GM18519 (cell line): ENCODE measurements at regions not wholly inside any gene's neighbourhood (a gene's known extent, or its start where the extent isn't known, plus 50 kb on each side); places are given as distances from the start of the nearest gene placed in this dataset.

Experiments
- ATAC-seq: cut with Tn5 transposase; IDR thresholded peaks from one replicate; pipeline ENCODE4 v1.9.1; 2021; ENCODE audit warnings: mild to moderate bottlenecking, moderate library complexity; ENCODE audit not compliant: unreplicated experiment, low FRiP score

DNA sequence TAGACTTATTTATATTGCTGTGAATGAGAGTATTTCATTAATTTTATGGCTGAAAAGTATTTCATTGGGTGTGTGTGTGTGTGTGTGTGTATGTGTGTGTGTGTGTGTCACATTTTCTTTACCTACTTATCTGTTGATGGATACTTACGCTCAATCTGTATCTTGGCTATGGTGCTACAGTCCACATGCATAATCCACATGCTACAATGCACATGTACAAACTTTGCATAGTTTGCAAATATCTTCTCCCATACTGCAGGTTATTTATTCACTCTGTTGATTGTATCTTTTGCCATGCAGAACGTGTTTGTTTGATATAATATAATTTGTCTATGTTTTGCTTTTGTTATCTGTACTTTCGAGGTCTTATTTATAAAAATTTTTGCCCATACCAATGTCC is 167.8 kb downstream of the RAB28 start:
- no peak for ATAC-seq

DNA sequence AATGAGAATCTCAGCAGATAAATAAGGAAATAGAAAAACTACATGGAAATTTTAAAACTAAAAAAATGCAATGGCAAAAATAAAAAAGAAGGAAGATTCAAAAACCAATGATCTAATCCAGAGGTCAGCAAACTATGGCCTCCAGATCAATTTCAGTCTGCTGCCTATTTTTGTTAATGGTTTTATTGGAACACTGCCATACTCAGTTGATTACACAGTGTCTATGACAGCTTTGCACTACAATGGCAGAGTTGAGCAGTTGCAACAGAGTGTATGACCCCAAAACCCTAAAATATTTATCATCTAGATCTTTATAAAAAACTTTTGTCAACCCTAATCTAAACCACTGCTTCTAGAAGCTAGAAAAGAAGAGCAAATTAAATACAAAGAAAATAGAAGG is 170.3 kb downstream of the RAB28 start:
- no peak for ATAC-seq

DNA sequence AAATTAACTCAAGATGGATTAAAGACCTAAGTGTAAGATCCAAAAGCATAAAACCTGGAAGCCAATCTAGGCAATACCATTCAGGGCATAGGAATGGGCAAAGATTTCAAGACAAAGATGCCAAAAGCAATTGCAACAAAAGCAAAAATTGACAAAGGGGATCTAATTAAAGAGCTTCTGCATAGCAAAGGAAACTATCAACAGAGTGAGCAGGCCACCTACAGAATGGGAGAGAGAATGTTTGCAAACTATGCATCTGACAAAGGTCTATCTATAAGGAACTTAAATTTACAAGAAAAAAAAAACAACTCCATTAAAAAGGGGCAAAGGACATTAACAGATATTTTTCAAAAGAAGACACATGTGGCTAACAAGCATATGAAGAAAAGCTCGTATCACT is 171.9 kb downstream of the RAB28 start:
- no peak for ATAC-seq

- ATAC-seq = no peak
Measured at GRCh38 chr4:13309751-13310150, 174.4 kb downstream of the RAB28 start.

DNA sequence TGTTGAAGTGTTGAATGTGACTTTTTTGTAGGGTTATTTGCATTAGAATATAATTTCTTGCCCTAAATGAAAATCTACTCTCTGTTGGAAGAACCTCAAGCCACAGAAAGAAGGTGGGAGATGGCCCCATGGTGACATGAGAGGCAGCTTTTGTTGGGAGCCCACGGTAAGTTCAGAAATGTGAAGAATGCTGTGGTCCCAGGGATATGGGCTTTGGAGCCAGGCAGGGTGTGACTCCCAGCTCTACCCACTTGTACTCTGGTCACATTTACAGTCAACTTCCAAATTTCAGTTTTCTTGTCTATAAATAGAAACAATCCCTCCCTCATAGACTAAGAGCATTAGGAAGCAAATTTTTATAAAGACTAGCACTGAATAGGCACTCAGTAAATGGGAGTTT is 177.8 kb downstream of the RAB28 start:
- ATAC-seq = no peak

- no peak for ATAC-seq
Measured at GRCh38 chr4:13302876-13303275, 181.3 kb downstream of the RAB28 start.

DNA sequence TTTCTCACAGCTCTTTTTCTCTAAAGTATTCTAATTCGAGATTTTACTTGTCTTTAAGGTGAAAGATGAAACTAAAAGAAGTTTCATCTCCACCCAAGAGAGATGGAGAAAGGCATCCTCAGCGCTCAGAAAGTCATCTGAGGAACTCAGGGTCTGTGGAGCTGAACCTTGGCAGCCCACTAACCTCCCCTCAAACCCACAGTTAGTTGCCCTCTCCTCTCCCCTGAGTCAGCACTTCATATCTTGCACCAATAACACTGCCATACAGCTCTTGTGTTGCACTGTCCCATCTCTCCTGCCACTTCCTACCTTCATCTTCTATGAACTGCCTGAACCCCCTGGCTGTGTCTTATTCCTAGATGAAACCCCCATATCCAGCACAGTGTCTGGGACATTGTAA is 184.8 kb downstream of the RAB28 start:
- ATAC-seq = no peak

- no peak for ATAC-seq
Measured at GRCh38 chr4:13298655-13299054, 185.5 kb downstream of the RAB28 start.

DNA sequence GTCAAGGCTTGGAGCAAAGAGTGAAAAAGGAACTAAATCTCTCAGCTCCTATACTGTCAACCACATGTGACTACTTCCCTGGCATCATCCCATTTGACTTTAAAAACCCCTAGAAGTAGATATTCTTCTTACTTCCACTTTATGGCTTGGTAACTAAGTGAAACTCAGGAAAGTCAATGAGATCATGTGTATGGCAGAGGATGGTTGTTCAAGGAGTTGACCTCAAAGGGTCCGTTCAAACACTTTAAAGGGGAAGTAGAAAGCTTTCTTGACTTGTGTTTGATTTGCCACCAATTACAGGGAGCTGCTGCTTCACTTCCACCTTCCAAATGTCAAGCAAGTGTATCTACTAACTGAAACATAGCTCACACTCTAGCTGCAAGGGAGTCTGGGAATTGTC is 187.2 kb downstream of the RAB28 start:
- ATAC-seq = no peak

DNA sequence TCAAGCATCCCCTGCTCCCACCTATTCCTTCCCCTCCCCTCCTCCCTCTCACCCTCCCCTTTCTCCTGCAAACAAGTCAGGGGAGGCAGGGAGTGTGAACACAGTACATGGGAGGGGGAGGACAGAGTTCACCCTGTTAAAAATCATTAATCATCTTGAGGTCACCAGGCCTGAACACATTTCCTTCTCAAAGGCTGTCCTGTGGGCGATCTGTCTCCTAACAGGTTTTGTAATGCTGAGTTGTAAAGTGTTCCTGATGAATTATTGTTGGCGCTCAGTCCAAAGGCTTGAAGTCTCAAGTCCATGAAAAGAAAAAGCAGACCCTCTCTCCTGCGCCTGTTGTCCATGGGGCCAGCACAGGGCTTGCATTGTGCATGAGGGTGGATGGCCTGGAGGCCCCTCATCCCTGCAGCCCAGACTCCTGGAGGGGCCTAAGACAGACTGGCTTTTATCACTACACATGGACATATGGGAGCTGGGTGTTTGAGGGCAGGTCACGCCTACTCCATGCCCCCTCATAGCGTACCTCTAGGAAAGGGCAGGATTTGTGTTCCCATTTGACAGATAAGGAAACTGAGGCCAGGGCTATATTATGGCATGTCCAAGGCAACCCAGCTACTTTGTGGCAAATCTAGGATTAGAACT is 189.1 kb downstream of the RAB28 start:
- no peak for ATAC-seq

DNA sequence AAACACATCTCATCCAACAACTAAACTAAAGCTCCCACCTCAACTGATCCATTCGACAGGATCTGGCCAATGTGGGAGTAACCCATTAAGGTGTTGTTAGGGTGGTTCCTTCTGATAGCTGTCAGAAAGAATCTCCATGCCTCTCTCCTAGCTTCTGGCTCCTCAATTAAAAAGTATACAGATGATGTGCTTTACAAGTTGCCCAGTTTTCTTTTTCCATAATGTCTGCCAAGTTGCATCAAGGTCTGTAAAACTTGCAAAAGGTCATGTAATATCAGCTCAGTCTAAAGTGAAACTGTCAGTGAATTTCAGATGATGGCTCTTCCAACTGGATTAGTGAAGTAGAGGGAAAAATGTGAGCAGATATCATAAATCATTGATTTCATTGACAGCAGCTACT is 191.8 kb downstream of the RAB28 start:
- ATAC-seq = no peak

DNA sequence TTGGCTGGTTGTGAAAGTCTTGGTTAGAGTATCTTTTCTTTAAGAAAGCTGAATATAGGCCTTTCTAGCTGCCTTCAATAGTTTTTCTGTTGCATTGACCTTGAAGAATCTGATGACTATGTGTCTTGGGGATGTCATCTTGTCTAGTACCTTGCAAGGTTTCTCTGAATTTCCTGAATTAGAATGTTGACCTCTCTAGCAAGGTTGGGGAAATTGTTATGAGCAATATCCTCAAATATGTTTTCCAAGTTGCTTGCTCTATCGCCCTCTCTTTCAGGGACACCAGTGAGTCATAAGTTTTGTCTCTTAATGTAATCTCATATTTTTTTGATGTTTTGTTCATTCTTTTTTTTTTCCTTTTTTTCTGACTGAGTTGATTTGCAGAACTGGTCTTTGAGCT is 194.7 kb downstream of the RAB28 start:
- no peak for ATAC-seq

DNA sequence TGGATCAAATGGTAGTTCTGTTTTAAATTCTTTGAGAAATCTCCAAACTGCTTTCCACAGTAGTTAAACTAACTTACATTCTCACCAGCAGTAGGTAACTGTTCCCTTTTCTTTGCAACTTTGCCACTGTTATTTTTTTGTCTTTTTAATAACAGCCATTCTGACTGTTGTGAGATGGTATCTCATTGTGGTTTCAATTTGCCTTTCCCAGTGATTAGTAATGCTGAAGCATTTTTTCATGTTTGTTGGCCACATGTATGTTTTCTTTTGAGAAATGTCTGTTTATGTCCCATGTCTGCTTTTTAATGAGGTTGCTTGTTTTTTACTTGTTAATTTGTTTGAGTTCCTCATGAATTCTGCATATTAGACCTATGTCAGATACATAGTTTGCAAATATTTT is 198.8 kb downstream of the RAB28 start:
- no peak for ATAC-seq

GRCh38 chr4:13284932-13285331 is 199.2 kb downstream of the RAB28 start:
- no peak for ATAC-seq

- ATAC-seq = no peak
Measured at GRCh38 chr4:13276357-13276756, 207.8 kb downstream of the RAB28 start.

DNA sequence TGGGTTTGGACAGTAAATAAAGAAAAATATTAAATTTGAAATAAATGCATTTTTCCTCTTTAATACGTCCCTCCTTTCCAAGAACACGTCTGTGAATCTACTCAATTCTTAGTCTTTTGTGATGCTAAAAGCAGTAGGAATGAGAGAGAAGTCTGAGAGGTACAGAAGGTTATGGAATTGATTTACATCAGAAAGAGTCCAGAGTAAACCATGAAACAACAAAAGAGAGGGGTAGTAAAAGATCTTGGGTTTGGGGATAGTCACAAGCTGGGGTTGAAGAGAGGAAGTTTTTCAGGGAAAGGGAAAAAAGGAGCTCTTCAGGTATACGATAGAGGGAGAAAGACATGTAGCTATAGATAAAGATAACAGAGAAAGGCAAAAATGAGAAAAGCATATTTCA is 215.4 kb downstream of the RAB28 start:
- ATAC-seq = no peak

DNA sequence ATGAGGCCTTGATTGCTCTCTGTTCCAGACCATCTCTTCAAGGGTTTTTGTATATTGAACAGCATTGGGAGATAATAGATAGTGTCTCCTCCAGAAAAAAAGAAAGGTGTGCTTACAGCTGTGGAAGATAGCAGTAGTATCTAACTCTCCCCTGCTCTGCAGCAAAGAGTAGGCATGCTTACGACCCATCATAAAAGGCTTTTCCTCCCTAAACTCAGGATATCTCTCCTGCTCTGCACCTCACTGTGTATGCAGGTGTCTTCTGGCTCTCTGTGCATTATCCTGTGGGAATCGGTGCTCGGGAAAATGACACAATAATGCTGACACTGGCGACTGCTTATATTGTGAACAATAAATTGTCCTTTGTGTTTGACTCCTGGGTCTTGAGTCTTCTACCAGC is 216.0 kb downstream of the RAB28 start:
- no peak for ATAC-seq

GRCh38 chr4:13267091-13267490 is 217.0 kb downstream of the RAB28 start:
- ATAC-seq = no peak

GRCh38 chr4:13266687-13267086 is 217.5 kb downstream of the RAB28 start:
- ATAC-seq = no peak

DNA sequence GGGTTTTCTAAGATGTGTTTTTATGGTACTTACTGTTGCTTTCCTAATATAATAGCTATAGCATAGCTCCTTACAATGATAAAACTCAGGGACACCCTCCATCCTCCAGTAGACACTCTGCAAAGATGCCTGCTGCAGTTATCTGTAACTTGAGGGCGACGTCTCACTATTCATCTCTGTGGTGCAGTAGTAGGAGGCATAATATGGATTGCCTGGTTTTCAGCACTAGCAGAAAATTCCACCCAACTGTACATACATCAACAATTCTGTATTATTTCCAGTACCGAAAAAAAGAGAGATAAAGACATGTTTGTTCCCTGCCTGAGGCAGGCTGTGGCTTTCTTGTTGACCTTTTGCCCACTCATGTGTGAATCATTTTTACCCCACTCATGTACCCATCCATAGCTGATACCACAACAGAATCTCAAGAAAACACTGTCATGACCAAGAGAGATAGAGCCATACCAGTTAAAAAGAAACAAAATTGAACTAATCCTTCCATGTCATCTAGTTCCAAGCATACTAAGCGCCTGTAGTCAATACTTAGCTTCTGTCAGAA is 220.1 kb downstream of the RAB28 start:
- ATAC-seq = no peak

DNA sequence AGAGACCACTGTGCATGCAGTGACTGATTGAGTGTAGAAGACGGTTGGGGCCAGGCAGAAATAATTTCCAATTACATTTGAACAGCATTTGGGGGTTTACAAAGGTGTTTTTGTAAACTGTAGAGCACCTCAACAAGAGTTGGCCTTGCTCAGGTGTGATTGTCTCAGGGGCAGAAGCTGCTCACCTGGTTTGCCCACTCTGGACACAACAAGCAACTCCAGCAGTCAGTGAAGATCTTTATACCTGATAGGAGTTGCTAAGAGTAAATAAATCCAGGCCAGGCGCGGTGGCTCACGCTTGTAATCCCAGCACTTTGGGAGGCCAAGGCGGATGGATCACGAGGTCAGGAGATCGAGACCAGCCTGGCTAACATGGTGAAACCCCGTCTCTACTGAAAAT is 221.3 kb downstream of the RAB28 start:
- no peak for ATAC-seq

GRCh38 chr4:13261486-13262257 is 222.5 kb downstream of the RAB28 start:
- no peak for ATAC-seq
